ENCODE measurements at regions not wholly inside any gene's neighbourhood (a gene's known extent, or its start where the extent isn't known, plus 50 kb on each side); places are given as distances from the start of the nearest gene placed in this dataset.

DNA sequence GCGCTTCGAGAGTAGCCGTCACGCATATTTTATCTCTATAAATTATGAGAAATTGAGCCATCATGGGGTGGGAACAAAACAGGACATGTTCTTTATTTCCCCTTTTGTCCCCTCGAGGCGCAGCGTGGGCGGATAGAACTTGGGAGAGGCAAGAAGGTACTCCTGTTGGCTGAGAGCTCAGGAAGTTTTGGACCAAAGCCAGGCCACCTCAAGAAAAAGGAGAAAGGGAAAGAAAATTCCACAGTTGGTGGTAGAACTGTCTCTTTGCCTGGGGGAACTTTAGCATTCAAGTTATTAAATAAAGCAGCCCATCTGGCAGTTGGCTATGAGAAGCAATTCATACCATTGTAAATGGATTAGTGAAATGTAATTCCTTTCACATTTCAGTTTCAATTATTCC is 76.4 kb upstream of the DSCAM start:
- TF ChIP-seq MAZ (IDR thresholded peaks at IDR 0.05; ENCODE audit: borderline replicate concordance, low read depth, low read length), result no peak
- TF ChIP-seq CHD1 (IDR thresholded peaks at IDR 0.05; ENCODE audit: low read depth, low read length), result no peak
- TF ChIP-seq, protein P1, sequence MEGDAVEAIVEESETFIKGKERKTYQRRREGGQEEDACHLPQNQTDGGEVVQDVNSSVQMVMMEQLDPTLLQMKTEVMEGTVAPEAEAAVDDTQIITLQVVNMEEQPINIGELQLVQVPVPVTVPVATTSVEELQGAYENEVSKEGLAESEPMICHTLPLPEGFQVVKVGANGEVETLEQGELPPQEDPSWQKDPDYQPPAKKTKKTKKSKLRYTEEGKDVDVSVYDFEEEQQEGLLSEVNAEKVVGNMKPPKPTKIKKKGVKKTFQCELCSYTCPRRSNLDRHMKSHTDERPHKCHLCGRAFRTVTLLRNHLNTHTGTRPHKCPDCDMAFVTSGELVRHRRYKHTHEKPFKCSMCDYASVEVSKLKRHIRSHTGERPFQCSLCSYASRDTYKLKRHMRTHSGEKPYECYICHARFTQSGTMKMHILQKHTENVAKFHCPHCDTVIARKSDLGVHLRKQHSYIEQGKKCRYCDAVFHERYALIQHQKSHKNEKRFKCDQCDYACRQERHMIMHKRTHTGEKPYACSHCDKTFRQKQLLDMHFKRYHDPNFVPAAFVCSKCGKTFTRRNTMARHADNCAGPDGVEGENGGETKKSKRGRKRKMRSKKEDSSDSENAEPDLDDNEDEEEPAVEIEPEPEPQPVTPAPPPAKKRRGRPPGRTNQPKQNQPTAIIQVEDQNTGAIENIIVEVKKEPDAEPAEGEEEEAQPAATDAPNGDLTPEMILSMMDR (conservative IDR thresholded peaks at IDR 0.05; ENCODE audit: low read depth, low read length), result no peak
- no peak for TF ChIP-seq POLR2A (IDR thresholded peaks at IDR 0.05; ENCODE audit: low read depth, low read length)
- TF ChIP-seq, protein P2, sequence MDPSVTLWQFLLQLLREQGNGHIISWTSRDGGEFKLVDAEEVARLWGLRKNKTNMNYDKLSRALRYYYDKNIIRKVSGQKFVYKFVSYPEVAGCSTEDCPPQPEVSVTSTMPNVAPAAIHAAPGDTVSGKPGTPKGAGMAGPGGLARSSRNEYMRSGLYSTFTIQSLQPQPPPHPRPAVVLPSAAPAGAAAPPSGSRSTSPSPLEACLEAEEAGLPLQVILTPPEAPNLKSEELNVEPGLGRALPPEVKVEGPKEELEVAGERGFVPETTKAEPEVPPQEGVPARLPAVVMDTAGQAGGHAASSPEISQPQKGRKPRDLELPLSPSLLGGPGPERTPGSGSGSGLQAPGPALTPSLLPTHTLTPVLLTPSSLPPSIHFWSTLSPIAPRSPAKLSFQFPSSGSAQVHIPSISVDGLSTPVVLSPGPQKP (IDR thresholded peaks at IDR 0.05; ENCODE audit: borderline replicate concordance, low read depth, low read length), result no peak
- TF ChIP-seq CEBPB (IDR thresholded peaks at IDR 0.05; ENCODE audit: low read depth, low read length), result no peak
- no peak for TF ChIP-seq BHLHE40 (IDR thresholded peaks at IDR 0.05; ENCODE audit: low read depth, low read length)
- TF ChIP-seq MXI1 (IDR thresholded peaks at IDR 0.05; ENCODE audit: borderline replicate concordance, low read depth, low read length), result no peak
- no peak for TF ChIP-seq RCOR1 (IDR thresholded peaks at IDR 0.05; ENCODE audit: insufficient replicate concordance, low read length)
- TF ChIP-seq MAFK (IDR thresholded peaks at IDR 0.05; ENCODE audit: low read depth, low read length), result no peak
